Endometrium (tissue), 2 donors: ENCODE measurements at regions not wholly inside any gene's neighbourhood (a gene's known extent, or its start where the extent isn't known, plus 50 kb on each side); places are given as distances from the start of the nearest gene placed in this dataset.

Source experiments
- FAIRE-seq: peaks from 2 replicates; lab custom pipeline; 2012; peaks lifted over from hg19 to GRCh38; lab: Jason Lieb, UNC
- donor health status: control.
- donor health status: control.

GRCh38 chr12:59044791-59045190 is 124.5 kb upstream of the LRIG3 start:
- no peak for FAIRE-seq

- FAIRE-seq = peak; percentile 93
Observed at GRCh38 chr12:59041241-59042121, 121.2 kb upstream of the LRIG3 start.

GRCh38 chr12:59040656-59041055 is 120.4 kb upstream of the LRIG3 start:
- FAIRE-seq = peak; percentile 39

GRCh38 chr12:59040043-59040442 is 119.7 kb upstream of the LRIG3 start:
- FAIRE-seq = no peak

GRCh38 chr12:59039005-59039404 is 118.7 kb upstream of the LRIG3 start:
- FAIRE-seq = peak; percentile 82

- FAIRE-seq = no peak
Observed at GRCh38 chr12:59036973-59037762, 116.9 kb upstream of the LRIG3 start.

GRCh38 chr12:59036347-59036746 is 116.0 kb upstream of the LRIG3 start:
- peak; percentile 91 for FAIRE-seq

GRCh38 chr12:59031313-59031712 is 111.0 kb upstream of the LRIG3 start:
- FAIRE-seq = no peak

- no peak for FAIRE-seq
Observed at GRCh38 chr12:59030415-59030814, 110.1 kb upstream of the LRIG3 start.

- no peak for FAIRE-seq
Observed at GRCh38 chr12:59027199-59027598, 106.9 kb upstream of the LRIG3 start.

GRCh38 chr12:59023861-59024424 is 103.6 kb upstream of the LRIG3 start:
- no peak for FAIRE-seq

- FAIRE-seq = no peak
Observed at GRCh38 chr12:59020073-59020946, 100.0 kb upstream of the LRIG3 start.

- no peak for FAIRE-seq
Observed at GRCh38 chr12:59014885-59015284, 94.6 kb upstream of the LRIG3 start.

GRCh38 chr12:59010941-59011340 is 90.6 kb upstream of the LRIG3 start:
- no peak for FAIRE-seq

GRCh38 chr12:59010118-59010517 is 89.8 kb upstream of the LRIG3 start:
- FAIRE-seq = no peak

GRCh38 chr12:59007620-59008019 is 87.3 kb upstream of the LRIG3 start:
- no peak for FAIRE-seq

GRCh38 chr12:59005193-59005955 is 85.1 kb upstream of the LRIG3 start:
- peak; percentile 18 for FAIRE-seq

GRCh38 chr12:59004456-59004855 is 84.2 kb upstream of the LRIG3 start:
- peak; percentile 53 for FAIRE-seq

GRCh38 chr12:58995666-58996363 is 75.5 kb upstream of the LRIG3 start:
- FAIRE-seq = no peak

- no peak for FAIRE-seq
Observed at GRCh38 chr12:58988643-58989344, 68.5 kb upstream of the LRIG3 start.
